Ramos (cell line): ENCODE measurements at regions not wholly inside any gene's neighbourhood (a gene's known extent, or its start where the extent isn't known, plus 50 kb on each side); places are given as distances from the start of the nearest gene placed in this dataset.

Source experiments
- in situ Hi-C: fragments of 300-500 bp; cut with MboI; formaldehyde crosslinking; loops from one replicate; pipeline ENCODE4 v1.14.3; 2022; ENCODE audit warnings: low sequenced_read_pairs; ENCODE audit not compliant: unreplicated experiment

- in situ Hi-C loops, result no loop called here
Measured at GRCh38 chr2:150917961-150918713, 343.5 kb downstream of the RBM43 start.

GRCh38 chr2:150916467-150917396, 344.9 kb downstream of the RBM43 start:
- in situ Hi-C loops, result no loop called here

GRCh38 chr2:150911766-150912280, 349.8 kb downstream of the RBM43 start:
- in situ Hi-C loops, result no loop called here

GRCh38 chr2:150909613-150910012, 352.1 kb downstream of the RBM43 start:
- in situ Hi-C loops, result no loop called here

- in situ Hi-C loops, result no loop called here
Measured at GRCh38 chr2:150909090-150909489, 352.6 kb downstream of the RBM43 start.

- in situ Hi-C loops, result no loop called here
Measured at GRCh38 chr2:150907466-150907865, 354.2 kb downstream of the RBM43 start.

- in situ Hi-C loops, result no loop called here
Measured at GRCh38 chr2:150903461-150903860, 358.2 kb downstream of the RBM43 start.

GRCh38 chr2:150903055-150903454, 358.6 kb downstream of the RBM43 start:
- in situ Hi-C loops, result no loop called here

GRCh38 chr2:150900913-150901312, 360.8 kb downstream of the RBM43 start:
- in situ Hi-C loops, result no loop called here

GRCh38 chr2:150895968-150896367, 365.7 kb downstream of the RBM43 start:
- in situ Hi-C loops, result no loop called here

- in situ Hi-C loops, result no loop called here
Measured at GRCh38 chr2:150889141-150889540, 372.5 kb downstream of the RBM43 start.

- in situ Hi-C loops, result no loop called here
Measured at GRCh38 chr2:150888337-150888736, 373.3 kb downstream of the RBM43 start.

GRCh38 chr2:150887926-150888325, 373.7 kb downstream of the RBM43 start:
- in situ Hi-C loops, result no loop called here

- in situ Hi-C loops, result no loop called here
Measured at GRCh38 chr2:150885774-150886386, 375.8 kb downstream of the RBM43 start.

GRCh38 chr2:150885236-150885635, 376.4 kb downstream of the RBM43 start:
- in situ Hi-C loops, result no loop called here

GRCh38 chr2:150883613-150883895, 378.1 kb downstream of the RBM43 start:
- in situ Hi-C loops, result no loop called here

GRCh38 chr2:150882751-150883612, 378.7 kb downstream of the RBM43 start:
- in situ Hi-C loops, result no loop called here

- in situ Hi-C loops, result no loop called here
Measured at GRCh38 chr2:150880986-150881385, 380.7 kb downstream of the RBM43 start.

- in situ Hi-C loops, result no loop called here
Measured at GRCh38 chr2:150878356-150878755, 383.3 kb downstream of the RBM43 start.
